Glutamatergic neuron (in vitro differentiated cells): ENCODE measurements at regions not wholly inside any gene's neighbourhood (a gene's known extent, or its start where the extent isn't known, plus 50 kb on each side); places are given as distances from the start of the nearest gene placed in this dataset.

Source experiments
- DNase-seq: peaks from one replicate; pipeline ENCODE4 v3.0.0; 2022
- H3K27ac Mint-ChIP-seq: one replicate; pipeline ENCODE4 v1.8.0; 2020; ENCODE audit warnings: mild to moderate bottlenecking, mixed read lengths, inconsistent platforms; ENCODE audit not compliant: unreplicated experiment
- H3K27me3 Mint-ChIP-seq: one replicate; pipeline ENCODE4 v1.8.0; 2020; ENCODE audit warnings: mild to moderate bottlenecking, moderate library complexity, mixed read lengths, inconsistent platforms; ENCODE audit not compliant: unreplicated experiment
- H3K36me3 Mint-ChIP-seq: one replicate; pipeline ENCODE4 v1.8.0; 2020; ENCODE audit warnings: mild to moderate bottlenecking, mixed read lengths, inconsistent platforms; ENCODE audit not compliant: unreplicated experiment
- H3K4me1 Mint-ChIP-seq: one replicate; pipeline ENCODE4 v1.8.0; 2020; ENCODE audit warnings: mild to moderate bottlenecking, low read depth, mixed read lengths, inconsistent platforms; ENCODE audit not compliant: unreplicated experiment
- H3K4me3 Mint-ChIP-seq: one replicate; pipeline ENCODE4 v1.8.0; 2020; ENCODE audit warnings: mild to moderate bottlenecking, mixed read lengths, inconsistent platforms; ENCODE audit not compliant: unreplicated experiment
- H3K9me3 Mint-ChIP-seq: one replicate; pipeline ENCODE4 v1.8.0; 2020; ENCODE audit warnings: mild to moderate bottlenecking, moderate library complexity, mixed read lengths, inconsistent platforms; ENCODE audit not compliant: unreplicated experiment
- CTCF ChIP-seq: fragments of 200-600 bp; sonication (generic); IDR thresholded peaks from one replicate; pipeline ENCODE4 v1.5.0; 2021; ENCODE audit not compliant: partially characterized antibody, unreplicated experiment

- no peak for TF ChIP-seq CTCF
- Mint-ChIP-seq H3K36me3 (no peaks in the 10 kb centered on the region), H3K27me3 (no peaks in the 10 kb centered on the region), H3K27ac (no peak overlapping the region), H3K4me1 (peaks cover 3% of the 10 kb centered on the region), H3K4me3 (no peak overlapping the region), H3K9me3 (no peaks in the 10 kb centered on the region)
- DNase-seq = no peak
Measured at GRCh38 chrX:13103914-13104274, 59.5 kb upstream of the FAM9C start.

- H3K9me3 Mint-ChIP-seq = no peaks in the 10 kb centered on the region
- no peaks in the 10 kb centered on the region for H3K27me3 Mint-ChIP-seq
- TF ChIP-seq CTCF = no peak
- no peak overlapping the region for H3K27ac Mint-ChIP-seq
- no peak overlapping the region for H3K4me3 Mint-ChIP-seq
- no peak for DNase-seq
- H3K4me1 Mint-ChIP-seq = peaks cover 3% of the 10 kb centered on the region
- H3K36me3 Mint-ChIP-seq = no peaks in the 10 kb centered on the region
Measured at GRCh38 chrX:13103188-13103913, 58.9 kb upstream of the FAM9C start.

- no peak for TF ChIP-seq CTCF
- Mint-ChIP-seq H3K36me3 (no peaks in the 10 kb centered on the region), H3K4me1 (peaks cover 3% of the 10 kb centered on the region), H3K4me3 (no peak overlapping the region), H3K27me3 (no peaks in the 10 kb centered on the region), H3K27ac (no peak overlapping the region), H3K9me3 (no peaks in the 10 kb centered on the region)
- DNase-seq = no peak
Measured at GRCh38 chrX:13102636-13103035, 58.2 kb upstream of the FAM9C start.

GRCh38 chrX:13101441-13102139, 57.2 kb upstream of the FAM9C start:
- Mint-ChIP-seq H3K36me3 (no peaks in the 10 kb centered on the region), H3K4me3 (no peak overlapping the region), H3K4me1 (peaks cover 3% of the 10 kb centered on the region), H3K27me3 (no peaks in the 10 kb centered on the region), H3K9me3 (no peaks in the 10 kb centered on the region), H3K27ac (no peak overlapping the region)
- no peak for DNase-seq
- no peak for TF ChIP-seq CTCF

GRCh38 chrX:13099121-13099520, 54.7 kb upstream of the FAM9C start:
- DNase-seq = no peak
- Mint-ChIP-seq H3K4me3 (no peak overlapping the region), H3K36me3 (no peaks in the 10 kb centered on the region), H3K9me3 (no peaks in the 10 kb centered on the region), H3K27ac (no peak overlapping the region), H3K4me1 (peaks cover 3% of the 10 kb centered on the region), H3K27me3 (no peaks in the 10 kb centered on the region)
- TF ChIP-seq CTCF = no peak
